OCI-LY1 (cell line): ENCODE measurements at regions not wholly inside any gene's neighbourhood (a gene's known extent, or its start where the extent isn't known, plus 50 kb on each side); places are given as distances from the start of the nearest gene placed in this dataset.

ENCODE experiments used
- CTCF ChIP-seq: fragments of 200-600 bp; sonication (generic), shearing (Covaris generic); IDR thresholded peaks from 2 replicates; pipeline ENCODE4 v1.5.1; 2017; ENCODE audit warnings: mild to moderate bottlenecking, antibody characterized with exemption, low read length, moderate library complexity, mixed read lengths
- EZH2 ChIP-seq: fragments of 200-600 bp; sonication (generic), shearing (Covaris generic); IDR thresholded peaks from 2 replicates; pipeline ENCODE4 v1.8.0; 2017; ENCODE audit warnings: borderline replicate concordance, mixed run types, mild to moderate bottlenecking, antibody characterized with exemption, low read length, moderate library complexity, mixed read lengths

GRCh38 chr5:25568294-25568693, 923.5 kb upstream of the CDH10 start:
- TF ChIP-seq CTCF (no peak), EZH2 (no peak)
